BLaER1 (cell line): ENCODE measurements at regions not wholly inside any gene's neighbourhood (a gene's known extent, or its start where the extent isn't known, plus 50 kb on each side); places are given as distances from the start of the nearest gene placed in this dataset.
A peak's percentile ranks its signal among the peaks of the same experiment; 100 is the strongest.

Experiments used
- H3K27ac ChIP-seq: shearing (Covaris generic); formaldehyde crosslinking; 2 replicates; pipeline ENCODE4 v1.8.1; 2022
- H3K27me3 ChIP-seq: shearing (Covaris generic); formaldehyde crosslinking; 2 replicates; pipeline ENCODE4 v1.8.1; 2022
- H3K36me3 ChIP-seq: shearing (Covaris generic); formaldehyde crosslinking; 2 replicates; pipeline ENCODE4 v1.8.1; 2022
- H3K4me1 ChIP-seq: shearing (Covaris generic); formaldehyde crosslinking; 2 replicates; pipeline ENCODE4 v1.8.1; 2022
- H3K4me2 ChIP-seq: shearing (Covaris generic); formaldehyde crosslinking; 2 replicates; pipeline ENCODE4 v1.8.1; 2022
- H3K4me3 ChIP-seq: shearing (Covaris generic); formaldehyde crosslinking; 2 replicates; pipeline ENCODE4 v1.8.1; 2022
- H3K9ac ChIP-seq: shearing (Covaris generic); formaldehyde crosslinking; 2 replicates; pipeline ENCODE4 v1.8.1; 2022
- H3K9me3 ChIP-seq: shearing (Covaris generic); formaldehyde crosslinking; 2 replicates; pipeline ENCODE4 v1.8.1; 2022
- H4K20me1 ChIP-seq: shearing (Covaris generic); formaldehyde crosslinking; 2 replicates; pipeline ENCODE4 v1.8.1; 2022
- Cebpa-rat ChIP-seq: shearing (Covaris generic); IDR thresholded peaks from 2 replicates; pipeline ENCODE4 v1.8.1; 2022

DNA sequence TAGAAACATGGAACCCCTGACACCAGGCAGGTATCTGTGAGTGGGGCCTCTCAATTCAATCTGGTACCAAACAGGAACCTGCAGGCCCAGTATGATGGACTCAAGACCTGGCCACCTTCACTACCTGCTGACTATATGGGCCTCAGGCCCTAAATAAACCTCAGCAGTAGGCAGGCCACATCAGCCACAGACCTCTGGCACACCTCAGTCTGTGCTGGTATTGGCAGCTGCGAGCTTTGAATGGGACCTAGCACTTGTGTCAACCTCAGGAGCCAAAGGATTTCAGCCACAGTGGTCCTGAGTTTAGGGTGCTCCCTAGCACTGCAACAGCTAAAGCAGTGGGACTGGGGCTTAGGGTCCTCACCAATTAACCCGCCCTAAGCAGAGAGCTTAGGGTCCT lies 325.5 kb downstream of the ZNF608 start:
- Histone ChIP-seq H3K27me3 (no peaks in the 10 kb centered on the region), H3K4me2 (no peak overlapping the region), H3K9me3 (peaks cover 19% of the 10 kb centered on the region), H3K27ac (no peak overlapping the region), H4K20me1 (no peaks in the 10 kb centered on the region), H3K36me3 (no peaks in the 10 kb centered on the region), H3K4me1 (peaks cover 10% of the 10 kb centered on the region), H3K9ac (no peak overlapping the region), H3K4me3 (no peak overlapping the region)
- TF ChIP-seq Cebpa-rat, result no peak

DNA sequence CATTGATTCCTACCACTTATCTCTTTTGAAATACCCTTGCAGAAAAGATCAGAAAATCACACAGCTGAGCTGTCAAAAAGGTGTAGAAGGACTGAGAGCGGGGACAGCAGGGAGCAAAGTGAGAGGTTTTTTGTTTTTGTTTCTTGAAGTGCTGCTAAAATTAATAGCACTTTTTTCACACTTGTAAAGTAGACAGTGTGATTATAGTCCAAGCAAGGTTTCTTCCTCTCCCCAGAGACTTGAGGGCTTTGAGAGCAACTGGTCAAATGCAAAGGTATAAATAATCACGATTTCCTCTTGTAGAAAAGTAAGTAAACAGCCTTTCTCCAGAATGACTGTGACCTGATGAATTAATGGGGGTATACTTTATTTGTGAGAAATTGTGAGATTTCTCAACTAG lies 326.9 kb downstream of the ZNF608 start:
- peak overlapping the region; percentile 28 for H3K4me2 ChIP-seq
- H3K27ac ChIP-seq, result no peak overlapping the region
- H3K9me3 ChIP-seq, result peaks cover 19% of the 10 kb centered on the region
- H3K27me3 ChIP-seq, result no peaks in the 10 kb centered on the region
- H4K20me1 ChIP-seq, result no peaks in the 10 kb centered on the region
- H3K4me1 ChIP-seq, result peaks cover 10% of the 10 kb centered on the region
- no peak for TF ChIP-seq Cebpa-rat
- H3K36me3 ChIP-seq, result no peaks in the 10 kb centered on the region
- H3K4me3 ChIP-seq, result no peak overlapping the region
- no peak overlapping the region for H3K9ac ChIP-seq

DNA sequence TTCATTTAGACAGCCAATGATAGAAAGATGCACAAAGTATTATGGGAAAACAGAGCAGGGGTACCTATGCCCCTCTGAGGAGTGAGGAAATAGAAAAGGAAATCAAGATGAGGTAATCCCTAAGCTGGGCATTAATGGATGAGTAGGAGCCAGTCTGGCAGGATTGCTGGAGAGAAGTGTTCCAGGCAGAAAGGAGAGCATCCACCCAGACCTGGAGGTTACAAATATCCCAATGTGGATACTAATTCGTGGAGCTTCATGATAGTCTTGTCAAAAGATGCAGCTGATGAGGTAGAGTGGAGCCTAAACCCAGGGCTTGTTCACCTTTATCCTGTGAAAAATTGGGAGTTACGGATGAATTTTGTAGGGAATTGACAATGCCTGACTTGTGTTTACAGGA lies 328.0 kb downstream of the ZNF608 start:
- Histone ChIP-seq H3K4me1 (peaks cover 10% of the 10 kb centered on the region), H3K9me3 (peaks cover 18% of the 10 kb centered on the region), H4K20me1 (no peaks in the 10 kb centered on the region), H3K4me2 (no peak overlapping the region), H3K36me3 (no peaks in the 10 kb centered on the region), H3K4me3 (no peak overlapping the region), H3K27ac (no peak overlapping the region), H3K27me3 (no peaks in the 10 kb centered on the region), H3K9ac (no peak overlapping the region)
- TF ChIP-seq Cebpa-rat, result no peak

DNA sequence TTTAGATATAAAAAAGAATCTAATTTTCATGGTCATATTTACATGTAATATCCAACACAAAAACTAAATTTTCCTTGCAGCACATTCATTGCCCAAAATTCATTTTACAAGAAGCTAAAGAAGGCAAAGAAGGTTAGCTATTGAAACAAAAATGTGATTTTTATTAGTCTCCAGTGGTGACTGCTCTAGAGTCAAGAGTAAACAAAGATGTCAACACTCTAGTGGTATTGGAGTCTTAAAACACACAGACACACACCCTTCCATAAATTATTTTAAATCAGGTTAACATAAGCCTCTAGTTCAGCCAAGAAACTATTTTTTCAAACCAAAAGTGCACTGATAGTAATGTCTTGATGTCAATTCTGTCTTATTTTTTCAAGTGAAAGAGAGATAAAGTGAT lies 329.2 kb downstream of the ZNF608 start:
- H3K36me3 ChIP-seq, result no peaks in the 10 kb centered on the region

DNA sequence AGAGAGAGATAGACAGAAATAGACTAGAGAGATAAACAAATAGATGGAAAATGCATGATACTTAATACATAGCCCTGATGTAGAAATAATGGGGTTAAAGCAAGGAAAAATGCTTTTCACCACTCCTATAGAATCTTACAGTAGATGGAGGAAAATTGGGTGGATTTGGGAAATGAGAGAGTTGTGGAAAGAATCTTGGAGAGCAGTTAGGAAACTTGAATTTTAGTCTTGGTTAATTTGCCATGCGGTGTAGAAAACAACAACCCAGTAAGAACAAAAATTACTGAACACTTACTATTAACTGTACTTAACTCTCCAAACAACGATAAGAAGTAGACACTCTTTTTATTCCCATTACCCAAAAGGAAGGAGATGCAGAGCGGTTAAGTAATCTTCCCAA lies 329.8 kb downstream of the ZNF608 start:
- H3K4me1 ChIP-seq, result peaks cover 10% of the 10 kb centered on the region

More for the DNA sequence above, 329.2 kb downstream of the ZNF608 start:
- H3K27ac ChIP-seq, result no peak overlapping the region
- no peak overlapping the region for H3K4me3 ChIP-seq
- TF ChIP-seq Cebpa-rat, result no peak
- H3K9me3 ChIP-seq, result peaks cover 12% of the 10 kb centered on the region
- no peak overlapping the region for H3K9ac ChIP-seq
- H3K27me3 ChIP-seq, result no peaks in the 10 kb centered on the region
- peaks cover 10% of the 10 kb centered on the region for H3K4me1 ChIP-seq
- H4K20me1 ChIP-seq, result no peaks in the 10 kb centered on the region
- no peak overlapping the region for H3K4me2 ChIP-seq

DNA sequence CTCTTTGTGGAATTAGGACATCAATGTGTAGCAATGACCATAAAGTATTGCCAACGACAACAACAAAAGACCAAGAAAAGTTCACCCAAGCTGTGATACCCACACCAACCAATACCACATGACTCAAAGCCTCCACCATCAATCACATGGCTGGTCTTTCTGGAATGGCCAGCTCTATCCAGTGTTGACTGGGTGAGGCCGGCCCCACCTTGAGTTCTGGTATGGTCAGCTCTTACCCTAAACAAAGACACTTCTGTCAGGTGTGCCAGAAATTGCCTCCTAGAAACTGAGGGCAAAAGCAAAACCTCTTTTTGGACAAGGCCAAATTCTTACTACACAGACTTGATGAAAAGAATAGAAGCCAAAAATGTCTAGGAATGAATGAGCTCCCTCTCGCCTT lies 331.5 kb downstream of the ZNF608 start:
- no peak for TF ChIP-seq Cebpa-rat
- Histone ChIP-seq H3K4me3 (no peak overlapping the region), H3K27ac (no peak overlapping the region), H3K4me2 (no peak overlapping the region), H3K27me3 (no peaks in the 10 kb centered on the region), H3K9me3 (0 out of 2 replicates have a peak, but pooled peaks cover 6% of the 10 kb centered on the region), H3K4me1 (peaks cover 18% of the 10 kb centered on the region), H3K36me3 (no peaks in the 10 kb centered on the region), H3K9ac (no peak overlapping the region), H4K20me1 (no peaks in the 10 kb centered on the region)

More for the DNA sequence above, 329.8 kb downstream of the ZNF608 start:
- Histone ChIP-seq H3K27me3 (no peaks in the 10 kb centered on the region), H3K27ac (no peak overlapping the region), H3K9ac (no peak overlapping the region), H3K4me2 (no peak overlapping the region), H3K9me3 (0 out of 2 replicates have a peak, but pooled peaks cover 11% of the 10 kb centered on the region), H4K20me1 (no peaks in the 10 kb centered on the region), H3K4me3 (no peak overlapping the region), H3K36me3 (no peaks in the 10 kb centered on the region)
- no peak for TF ChIP-seq Cebpa-rat

DNA sequence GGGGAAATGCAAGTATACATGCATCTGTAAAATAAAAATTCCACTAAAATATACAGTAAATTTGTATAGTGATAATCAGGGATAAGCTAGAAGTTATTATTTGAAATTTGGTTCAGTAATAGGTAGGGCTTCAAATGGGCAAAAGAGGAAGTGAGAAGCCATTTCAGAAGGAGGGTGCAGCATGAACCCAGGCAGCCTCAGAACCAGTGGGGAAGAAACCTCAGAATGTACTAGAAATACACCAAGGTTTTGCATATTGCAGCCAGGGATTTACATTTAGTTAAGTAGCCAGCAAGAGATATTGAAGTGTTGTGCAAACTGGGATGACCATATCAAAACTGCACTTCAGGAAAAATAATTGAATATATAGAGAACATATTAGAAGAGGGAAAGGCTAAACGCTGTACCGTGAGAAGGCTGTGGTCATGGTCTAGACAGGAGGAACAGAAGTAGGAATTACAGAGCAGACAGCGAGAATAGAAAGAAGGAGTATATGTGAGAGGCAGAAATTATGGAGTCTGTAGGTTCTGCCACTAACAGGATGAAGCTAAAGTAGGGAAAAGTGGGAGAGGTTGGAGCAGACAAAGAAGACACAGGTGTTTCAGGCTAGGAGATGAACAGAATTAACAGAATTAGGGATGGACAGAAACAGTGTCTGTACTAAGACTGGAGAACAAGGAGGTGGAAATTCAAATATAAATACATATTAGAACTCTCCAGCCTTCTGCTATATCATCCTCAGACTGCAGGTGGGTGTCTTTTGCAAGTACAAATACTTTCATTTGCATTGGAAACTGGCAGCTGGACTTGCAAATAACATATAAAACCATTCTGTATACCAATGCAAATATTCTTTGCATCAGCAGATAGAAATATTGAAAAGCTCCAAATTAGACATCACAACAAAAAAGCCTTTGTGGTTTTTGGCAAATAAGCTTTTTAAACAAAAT lies 335.6 kb downstream of the ZNF608 start:
- Histone ChIP-seq H3K9ac (no peak overlapping the region), H3K36me3 (no peaks in the 10 kb centered on the region), H3K4me1 (peaks cover 23% of the 10 kb centered on the region), H3K27ac (no peak overlapping the region), H3K4me2 (no peak overlapping the region), H3K4me3 (no peak overlapping the region), H4K20me1 (no peaks in the 10 kb centered on the region), H3K27me3 (no peaks in the 10 kb centered on the region), H3K9me3 (0 out of 2 replicates have a peak, but pooled peaks cover 6% of the 10 kb centered on the region)
- TF ChIP-seq Cebpa-rat, result no peak

DNA sequence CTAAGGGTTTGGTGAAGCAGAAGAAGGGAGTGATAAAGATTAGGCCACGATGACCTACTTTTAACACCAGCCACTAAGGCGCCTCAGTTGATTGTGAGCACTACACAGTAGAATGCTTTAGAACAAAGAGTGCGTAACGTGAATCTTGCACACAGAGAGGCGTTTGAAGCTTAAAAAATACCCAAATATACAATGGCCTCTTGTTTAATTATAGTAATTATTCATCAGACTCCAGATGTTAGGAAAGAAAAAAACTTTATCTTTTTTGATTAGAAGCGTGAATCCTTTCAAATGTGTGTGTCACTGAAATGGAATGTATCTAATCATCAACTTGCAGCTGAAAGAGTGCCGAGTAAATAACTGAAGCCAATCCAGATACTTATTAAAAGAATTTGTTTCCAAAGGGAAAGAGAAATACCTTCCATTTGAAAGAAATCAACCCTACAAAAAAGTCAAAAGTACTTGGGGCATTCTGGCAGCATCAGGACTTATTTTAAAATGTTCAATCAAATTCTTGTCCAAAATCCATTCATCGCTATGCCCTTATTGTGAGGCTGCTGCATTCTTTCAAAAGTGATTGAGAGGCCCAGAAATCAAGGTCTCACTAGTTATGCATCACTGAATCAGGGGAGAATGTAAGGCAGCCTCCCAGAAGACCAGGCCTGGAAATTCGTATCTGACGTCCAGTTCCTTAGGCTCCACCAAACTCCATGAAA lies 337.5 kb downstream of the ZNF608 start:
- H3K27ac ChIP-seq, result no peak overlapping the region
- TF ChIP-seq Cebpa-rat, result no peak
- no peaks in the 10 kb centered on the region for H3K27me3 ChIP-seq
- H3K4me3 ChIP-seq, result no peak overlapping the region
- H4K20me1 ChIP-seq, result no peaks in the 10 kb centered on the region
- no peaks in the 10 kb centered on the region for H3K36me3 ChIP-seq
- peak overlapping the region; percentile 33 for H3K4me2 ChIP-seq
- H3K9me3 ChIP-seq, result 0 out of 2 replicates have a peak, but pooled peaks cover 6% of the 10 kb centered on the region
- H3K9ac ChIP-seq, result no peak overlapping the region
- peaks cover 32% of the 10 kb centered on the region for H3K4me1 ChIP-seq

DNA sequence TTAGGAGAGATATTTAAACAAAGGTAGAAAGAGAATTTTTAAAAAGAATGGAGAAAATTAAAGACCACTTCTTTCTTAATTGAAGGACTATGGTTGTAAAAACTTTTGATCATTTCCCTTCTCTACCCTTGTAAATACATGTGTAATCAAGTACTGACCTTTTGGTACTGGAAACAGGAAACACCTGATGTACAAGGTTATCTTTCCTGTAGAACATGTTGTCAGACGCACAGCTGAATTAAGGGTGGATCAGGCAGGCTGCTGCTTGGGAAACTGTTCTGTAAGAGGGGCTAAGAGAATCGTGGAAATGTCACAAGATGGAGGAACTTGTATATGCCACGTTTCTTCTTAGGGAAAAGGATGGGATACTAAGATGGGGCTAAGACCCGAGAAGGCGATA lies 341.6 kb downstream of the ZNF608 start:
- TF ChIP-seq Cebpa-rat, result no peak
- no peak overlapping the region for H3K9ac ChIP-seq
- H3K36me3 ChIP-seq, result no peaks in the 10 kb centered on the region
- no peak overlapping the region for H3K4me3 ChIP-seq
- no peaks in the 10 kb centered on the region for H4K20me1 ChIP-seq
- H3K27me3 ChIP-seq, result no peaks in the 10 kb centered on the region
- peak overlapping the region; percentile 30 for H3K4me2 ChIP-seq
- H3K27ac ChIP-seq, result no peak overlapping the region
- H3K4me1 ChIP-seq, result peaks cover 23% of the 10 kb centered on the region
- no peaks in the 10 kb centered on the region for H3K9me3 ChIP-seq

DNA sequence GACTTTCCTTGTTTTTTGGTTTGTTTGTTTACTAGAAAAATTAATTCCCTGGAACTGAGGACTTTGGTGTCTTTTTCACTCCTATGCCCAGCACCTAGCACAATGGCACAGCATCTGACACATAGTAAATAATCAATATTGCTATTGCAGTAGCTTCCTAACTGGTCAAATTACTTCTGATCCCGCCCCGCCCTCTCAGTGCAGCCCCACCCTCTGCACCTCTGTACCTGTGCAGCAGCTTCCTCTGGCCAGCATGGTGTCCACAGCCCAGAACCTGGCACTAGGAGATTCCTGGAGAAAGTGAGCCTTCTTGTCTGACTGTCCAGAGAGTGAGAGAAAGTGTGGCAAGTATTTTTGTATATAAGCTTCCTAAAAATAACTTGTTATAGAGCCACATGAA lies 343.2 kb downstream of the ZNF608 start:
- no peak for TF ChIP-seq Cebpa-rat
- H4K20me1 ChIP-seq, result no peaks in the 10 kb centered on the region
- H3K27me3 ChIP-seq, result no peaks in the 10 kb centered on the region
- no peak overlapping the region for H3K4me3 ChIP-seq
- H3K9ac ChIP-seq, result no peak overlapping the region
- no peak overlapping the region for H3K4me2 ChIP-seq
- H3K27ac ChIP-seq, result no peak overlapping the region
- H3K36me3 ChIP-seq, result no peaks in the 10 kb centered on the region
- peaks cover 19% of the 10 kb centered on the region for H3K4me1 ChIP-seq
- no peaks in the 10 kb centered on the region for H3K9me3 ChIP-seq
